Caco-2 (cell line): ENCODE measurements at regions not wholly inside any gene's neighbourhood (a gene's known extent, or its start where the extent isn't known, plus 50 kb on each side); places are given as distances from the start of the nearest gene placed in this dataset.

Source experiments
- BruUV-seq: library from RNA; stranded (reverse); fragments of 400-500 nt; replicated peaks from 2 replicates; lab custom pipeline; 2021; lab: Mats Ljungman, UMichigan
- CTCF ChIA-PET: fragments of 300-600 bp; sonication (Branson Sonifier 250); formaldehyde crosslinking; loops from one replicate; lab custom pipeline; 2022; ENCODE audit warnings: antibody characterized with exemption; lab: Charles Lee
- POLR2A ChIA-PET: fragments of 300-600 bp; sonication (Branson Sonifier 250); formaldehyde crosslinking; loops from one replicate; lab custom pipeline; 2022; ENCODE audit warnings: antibody characterized with exemption; lab: Charles Lee
- DNase-seq, 2 experiments: peaks; one replicate each; pipeline versions ENCODE4 v3.0.0 to v3.0.0-alpha.2; 2020 to 2022
- H3K27me3 ChIP-seq: replicated peaks from 2 replicates; pipeline ENCODE4 v1.6.0; 2011; ENCODE audit warnings: low read length; ENCODE audit not compliant: control insufficient read depth, insufficient read depth
- H3K36me3 ChIP-seq: 2 replicates; pipeline ENCODE4 v1.5.1; 2011; ENCODE audit warnings: low read length; ENCODE audit not compliant: control insufficient read depth, insufficient read depth
- H3K4me1 ChIP-seq: fragments of 250-450 bp; sonication (Bioruptor Pico); 2 replicates; pipeline ENCODE4 v1.5.1; 2020; ENCODE audit warnings: mild to moderate bottlenecking
- H3K4me3 ChIP-seq: 2 replicates; pipeline ENCODE4 v1.5.1; 2011; ENCODE audit warnings: low read depth, mild to moderate bottlenecking, control low read depth, low read length
- H3K9me3 ChIP-seq: fragments of 250-450 bp; sonication (Bioruptor Pico); 2 replicates; pipeline ENCODE4 v1.5.1; 2020; ENCODE audit warnings: mild to moderate bottlenecking, moderate library complexity
- H3K27ac Mint-ChIP-seq: one replicate; pipeline ENCODE4 v1.8.0; 2022; ENCODE audit warnings: mixed read lengths; ENCODE audit not compliant: unreplicated experiment
- H3K27me3 Mint-ChIP-seq: one replicate; pipeline ENCODE4 v1.8.0; 2022; ENCODE audit warnings: mixed read lengths; ENCODE audit not compliant: insufficient read depth, unreplicated experiment
- H3K36me3 Mint-ChIP-seq: one replicate; pipeline ENCODE4 v1.8.0; 2022; ENCODE audit warnings: mild to moderate bottlenecking, mixed read lengths; ENCODE audit not compliant: insufficient read depth, unreplicated experiment
- H3K4me1 Mint-ChIP-seq: one replicate; pipeline ENCODE4 v1.8.0; 2022; ENCODE audit warnings: low read depth, mixed read lengths; ENCODE audit not compliant: unreplicated experiment
- H3K4me3 Mint-ChIP-seq: one replicate; pipeline ENCODE4 v1.8.0; 2022; ENCODE audit warnings: mild to moderate bottlenecking, moderate library complexity, mixed read lengths; ENCODE audit not compliant: unreplicated experiment
- H3K9me3 Mint-ChIP-seq: one replicate; pipeline ENCODE4 v1.8.0; 2022; ENCODE audit warnings: mixed read lengths; ENCODE audit not compliant: unreplicated experiment
- CTCF ChIP-seq, 2 experiments: fragments of 200-600 bp in 1 of 2; IDR thresholded peaks; 1 replicate in 1 of 2; 2 replicates in 1 of 2; pipeline versions ENCODE4 v1.5.1 to v1.8.0; 2011 to 2022; ENCODE audit warnings: antibody characterized with exemption in 1 of 2, control low read depth in 1 of 2, inconsistent platforms in 1 of 2, low read depth in 1 of 2, low read length in 1 of 2, mild to moderate bottlenecking in 1 of 2, moderate library complexity in 1 of 2; ENCODE audit not compliant: insufficient read depth in 1 of 2, severe bottlenecking in 1 of 2, unreplicated experiment in 1 of 2
- intact Hi-C: fragments of 100-400 bp; cut with micrococcal nuclease; formaldehyde crosslinking; loops from one replicate; pipeline ENCODE4 v1.10.0; 2022; ENCODE audit not compliant: unreplicated experiment

DNA sequence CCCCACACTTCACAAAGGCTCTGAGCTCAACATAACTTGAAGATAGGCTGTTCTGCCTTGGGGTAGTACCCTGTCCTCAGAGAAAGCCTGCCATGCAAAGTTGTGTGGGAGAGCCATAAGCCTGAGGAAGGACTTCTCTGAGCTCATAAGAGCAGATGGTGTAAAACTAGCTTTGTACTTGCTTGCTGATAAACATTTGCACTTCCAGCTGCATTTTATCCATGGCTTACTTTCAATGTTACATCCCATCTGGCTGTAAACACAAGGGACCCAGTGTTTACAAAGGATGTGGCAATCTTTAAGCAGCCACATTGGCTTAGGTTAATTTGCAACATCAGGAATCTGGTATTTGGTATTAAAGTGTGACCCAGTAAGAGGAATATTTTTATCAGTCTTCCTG is 258.1 kb downstream of the IPO8 start:
- BruUV-seq, result no TSS peak
- no peak for DNase-seq
- Mint-ChIP-seq H3K4me3 (no peak overlapping the region), H3K27me3 (no peaks in the 10 kb centered on the region), H3K36me3 (no peaks in the 10 kb centered on the region), H3K27ac (no peak overlapping the region), H3K4me1 (no peaks in the 10 kb centered on the region), H3K9me3 (no peaks in the 10 kb centered on the region)
- POLR2A ChIA-PET, result no interaction called here
- no peak overlapping the region for H3K4me3 ChIP-seq
- H3K36me3 ChIP-seq, result no peaks in the 10 kb centered on the region
- no peaks in the 10 kb centered on the region for H3K27me3 ChIP-seq
- no peak for TF ChIP-seq CTCF (IDR thresholded peaks at IDR 0.05; ENCODE audit: insufficient read depth in 1 of 2, low read depth in 1 of 2, low read length in 1 of 2, severe bottlenecking in 1 of 2, unreplicated experiment in 1 of 2)
- no peaks in the 10 kb centered on the region for H3K4me1 ChIP-seq
- CTCF ChIA-PET, result no interaction called here
- intact Hi-C loops, result no loop called here
- H3K9me3 ChIP-seq, result no peaks in the 10 kb centered on the region

DNA sequence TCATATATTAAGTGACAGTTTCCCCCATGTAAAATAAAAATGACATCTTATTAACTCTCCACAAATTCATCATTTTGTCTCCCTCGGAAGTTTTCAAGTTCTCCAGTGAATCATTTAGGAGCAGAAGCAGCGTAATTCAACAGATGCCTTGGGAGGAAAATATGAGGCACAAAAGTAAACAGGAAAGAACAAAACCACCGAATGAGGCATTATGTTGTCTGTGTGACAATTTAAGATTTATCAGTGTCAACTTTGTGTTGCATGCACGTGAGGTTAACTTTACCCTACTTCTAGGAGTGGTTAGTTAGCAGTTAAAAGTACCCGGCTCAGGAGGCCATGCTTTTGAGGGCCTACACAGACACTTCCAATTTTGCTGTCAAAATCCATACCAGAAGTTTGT is 258.6 kb downstream of the IPO8 start:
- intact Hi-C loops, result no loop called here
- Mint-ChIP-seq H3K9me3 (no peaks in the 10 kb centered on the region), H3K4me3 (no peak overlapping the region), H3K4me1 (no peaks in the 10 kb centered on the region), H3K36me3 (no peaks in the 10 kb centered on the region), H3K27me3 (no peaks in the 10 kb centered on the region), H3K27ac (no peak overlapping the region)
- Histone ChIP-seq H3K4me3 (no peak overlapping the region), H3K4me1 (no peaks in the 10 kb centered on the region), H3K36me3 (no peaks in the 10 kb centered on the region), H3K27me3 (no peaks in the 10 kb centered on the region), H3K9me3 (no peaks in the 10 kb centered on the region)
- CTCF ChIA-PET, result no interaction called here
- BruUV-seq, result no TSS peak
- POLR2A ChIA-PET, result no interaction called here
- no peak for TF ChIP-seq CTCF (IDR thresholded peaks at IDR 0.05; ENCODE audit: insufficient read depth in 1 of 2, low read depth in 1 of 2, low read length in 1 of 2, severe bottlenecking in 1 of 2, unreplicated experiment in 1 of 2)
- DNase-seq, result no peak

GRCh38 chr12:30428098-30428497 is 267.6 kb downstream of the IPO8 start:
- no TSS peak for BruUV-seq
- Histone ChIP-seq H3K4me3 (no peak overlapping the region), H3K36me3 (no peaks in the 10 kb centered on the region), H3K4me1 (no peaks in the 10 kb centered on the region), H3K27me3 (no peaks in the 10 kb centered on the region), H3K9me3 (peaks cover 10% of the 10 kb centered on the region)
- no peaks in the 10 kb centered on the region for H3K4me1 Mint-ChIP-seq
- TF ChIP-seq CTCF (IDR thresholded peaks at IDR 0.05; ENCODE audit: insufficient read depth in 1 of 2, low read depth in 1 of 2, low read length in 1 of 2, severe bottlenecking in 1 of 2, unreplicated experiment in 1 of 2), result no peak
- CTCF ChIA-PET, result no interaction called here
- H3K27me3 Mint-ChIP-seq, result peaks cover 4% of the 10 kb centered on the region
- no peak for DNase-seq
- H3K9me3 Mint-ChIP-seq, result peaks cover 21% of the 10 kb centered on the region
- H3K36me3 Mint-ChIP-seq, result no peaks in the 10 kb centered on the region
- H3K27ac Mint-ChIP-seq, result no peak overlapping the region
- intact Hi-C loops, result no loop called here
- H3K4me3 Mint-ChIP-seq, result no peak overlapping the region
- POLR2A ChIA-PET, result no interaction called here
